ENCODE measurements at regions not wholly inside any gene's neighbourhood (a gene's known extent, or its start where the extent isn't known, plus 50 kb on each side); places are given as distances from the start of the nearest gene placed in this dataset.

DNA sequence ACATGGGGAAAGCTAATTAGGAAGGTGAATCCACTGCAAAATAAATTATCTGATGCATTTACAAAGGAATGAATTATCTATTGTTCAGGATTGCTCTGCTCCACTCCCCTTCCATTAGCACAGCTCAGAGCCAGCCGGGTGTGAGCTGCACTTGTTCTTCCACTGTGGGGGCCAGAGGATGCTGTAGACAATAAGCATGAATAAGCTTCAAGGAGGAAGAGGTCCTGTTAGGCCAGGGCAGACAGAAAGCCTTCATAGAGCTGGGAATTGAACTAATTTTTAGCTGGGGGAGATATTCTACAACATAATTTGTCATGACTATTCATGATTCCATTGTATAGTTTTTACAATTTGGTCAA, 137.6 kb upstream of the MAX start:
- H3K4me3 Mint-ChIP-seq = no peak overlapping the region
- no peaks in the 10 kb centered on the region for H4K20me1 ChIP-seq (replicated peaks; ENCODE audit: insufficient read depth)
- no peaks in the 10 kb centered on the region for H3K79me2 ChIP-seq (replicated peaks; ENCODE audit: insufficient read depth)
- peaks cover 8% of the 10 kb centered on the region for H3K4me1 Mint-ChIP-seq
- H3K36me3 Mint-ChIP-seq (ENCODE audit: low read depth) = no peaks in the 10 kb centered on the region
- H3K4me1 ChIP-seq (ENCODE audit: insufficient read depth) = no peaks in the 10 kb centered on the region
- no peak overlapping the region for H3K27ac ChIP-seq (ENCODE audit: low read depth)
- no peak for ATAC-seq
- TF ChIP-seq, protein P1, sequence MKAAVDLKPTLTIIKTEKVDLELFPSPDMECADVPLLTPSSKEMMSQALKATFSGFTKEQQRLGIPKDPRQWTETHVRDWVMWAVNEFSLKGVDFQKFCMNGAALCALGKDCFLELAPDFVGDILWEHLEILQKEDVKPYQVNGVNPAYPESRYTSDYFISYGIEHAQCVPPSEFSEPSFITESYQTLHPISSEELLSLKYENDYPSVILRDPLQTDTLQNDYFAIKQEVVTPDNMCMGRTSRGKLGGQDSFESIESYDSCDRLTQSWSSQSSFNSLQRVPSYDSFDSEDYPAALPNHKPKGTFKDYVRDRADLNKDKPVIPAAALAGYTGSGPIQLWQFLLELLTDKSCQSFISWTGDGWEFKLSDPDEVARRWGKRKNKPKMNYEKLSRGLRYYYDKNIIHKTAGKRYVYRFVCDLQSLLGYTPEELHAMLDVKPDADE (IDR thresholded peaks at IDR 0.05) = no peak
- TF ChIP-seq STAT1 (IDR thresholded peaks at IDR 0.05; ENCODE audit: unreplicated experiment) = no peak
- no peak for TF ChIP-seq NANOG (IDR thresholded peaks at IDR 0.05; ENCODE audit: borderline replicate concordance)
- TF ChIP-seq EZH2 (IDR thresholded peaks at IDR 0.05; ENCODE audit: low read depth, unreplicated experiment) = no peak
- TF ChIP-seq, protein P2, sequence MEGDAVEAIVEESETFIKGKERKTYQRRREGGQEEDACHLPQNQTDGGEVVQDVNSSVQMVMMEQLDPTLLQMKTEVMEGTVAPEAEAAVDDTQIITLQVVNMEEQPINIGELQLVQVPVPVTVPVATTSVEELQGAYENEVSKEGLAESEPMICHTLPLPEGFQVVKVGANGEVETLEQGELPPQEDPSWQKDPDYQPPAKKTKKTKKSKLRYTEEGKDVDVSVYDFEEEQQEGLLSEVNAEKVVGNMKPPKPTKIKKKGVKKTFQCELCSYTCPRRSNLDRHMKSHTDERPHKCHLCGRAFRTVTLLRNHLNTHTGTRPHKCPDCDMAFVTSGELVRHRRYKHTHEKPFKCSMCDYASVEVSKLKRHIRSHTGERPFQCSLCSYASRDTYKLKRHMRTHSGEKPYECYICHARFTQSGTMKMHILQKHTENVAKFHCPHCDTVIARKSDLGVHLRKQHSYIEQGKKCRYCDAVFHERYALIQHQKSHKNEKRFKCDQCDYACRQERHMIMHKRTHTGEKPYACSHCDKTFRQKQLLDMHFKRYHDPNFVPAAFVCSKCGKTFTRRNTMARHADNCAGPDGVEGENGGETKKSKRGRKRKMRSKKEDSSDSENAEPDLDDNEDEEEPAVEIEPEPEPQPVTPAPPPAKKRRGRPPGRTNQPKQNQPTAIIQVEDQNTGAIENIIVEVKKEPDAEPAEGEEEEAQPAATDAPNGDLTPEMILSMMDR (conservative IDR thresholded peaks at IDR 0.05; ENCODE audit: low read depth in 2 of 2) = no peak
- no peak for TF ChIP-seq ZNF114 (CRISPR knock-in tag; IDR thresholded peaks at IDR 0.05)
- TF ChIP-seq JUNB (IDR thresholded peaks at IDR 0.05; ENCODE audit: unreplicated experiment) = no peak
- no peak for TF ChIP-seq EZH2phosphoT487 (IDR thresholded peaks at IDR 0.05; ENCODE audit: unreplicated experiment)
- TF ChIP-seq, protein P3, sequence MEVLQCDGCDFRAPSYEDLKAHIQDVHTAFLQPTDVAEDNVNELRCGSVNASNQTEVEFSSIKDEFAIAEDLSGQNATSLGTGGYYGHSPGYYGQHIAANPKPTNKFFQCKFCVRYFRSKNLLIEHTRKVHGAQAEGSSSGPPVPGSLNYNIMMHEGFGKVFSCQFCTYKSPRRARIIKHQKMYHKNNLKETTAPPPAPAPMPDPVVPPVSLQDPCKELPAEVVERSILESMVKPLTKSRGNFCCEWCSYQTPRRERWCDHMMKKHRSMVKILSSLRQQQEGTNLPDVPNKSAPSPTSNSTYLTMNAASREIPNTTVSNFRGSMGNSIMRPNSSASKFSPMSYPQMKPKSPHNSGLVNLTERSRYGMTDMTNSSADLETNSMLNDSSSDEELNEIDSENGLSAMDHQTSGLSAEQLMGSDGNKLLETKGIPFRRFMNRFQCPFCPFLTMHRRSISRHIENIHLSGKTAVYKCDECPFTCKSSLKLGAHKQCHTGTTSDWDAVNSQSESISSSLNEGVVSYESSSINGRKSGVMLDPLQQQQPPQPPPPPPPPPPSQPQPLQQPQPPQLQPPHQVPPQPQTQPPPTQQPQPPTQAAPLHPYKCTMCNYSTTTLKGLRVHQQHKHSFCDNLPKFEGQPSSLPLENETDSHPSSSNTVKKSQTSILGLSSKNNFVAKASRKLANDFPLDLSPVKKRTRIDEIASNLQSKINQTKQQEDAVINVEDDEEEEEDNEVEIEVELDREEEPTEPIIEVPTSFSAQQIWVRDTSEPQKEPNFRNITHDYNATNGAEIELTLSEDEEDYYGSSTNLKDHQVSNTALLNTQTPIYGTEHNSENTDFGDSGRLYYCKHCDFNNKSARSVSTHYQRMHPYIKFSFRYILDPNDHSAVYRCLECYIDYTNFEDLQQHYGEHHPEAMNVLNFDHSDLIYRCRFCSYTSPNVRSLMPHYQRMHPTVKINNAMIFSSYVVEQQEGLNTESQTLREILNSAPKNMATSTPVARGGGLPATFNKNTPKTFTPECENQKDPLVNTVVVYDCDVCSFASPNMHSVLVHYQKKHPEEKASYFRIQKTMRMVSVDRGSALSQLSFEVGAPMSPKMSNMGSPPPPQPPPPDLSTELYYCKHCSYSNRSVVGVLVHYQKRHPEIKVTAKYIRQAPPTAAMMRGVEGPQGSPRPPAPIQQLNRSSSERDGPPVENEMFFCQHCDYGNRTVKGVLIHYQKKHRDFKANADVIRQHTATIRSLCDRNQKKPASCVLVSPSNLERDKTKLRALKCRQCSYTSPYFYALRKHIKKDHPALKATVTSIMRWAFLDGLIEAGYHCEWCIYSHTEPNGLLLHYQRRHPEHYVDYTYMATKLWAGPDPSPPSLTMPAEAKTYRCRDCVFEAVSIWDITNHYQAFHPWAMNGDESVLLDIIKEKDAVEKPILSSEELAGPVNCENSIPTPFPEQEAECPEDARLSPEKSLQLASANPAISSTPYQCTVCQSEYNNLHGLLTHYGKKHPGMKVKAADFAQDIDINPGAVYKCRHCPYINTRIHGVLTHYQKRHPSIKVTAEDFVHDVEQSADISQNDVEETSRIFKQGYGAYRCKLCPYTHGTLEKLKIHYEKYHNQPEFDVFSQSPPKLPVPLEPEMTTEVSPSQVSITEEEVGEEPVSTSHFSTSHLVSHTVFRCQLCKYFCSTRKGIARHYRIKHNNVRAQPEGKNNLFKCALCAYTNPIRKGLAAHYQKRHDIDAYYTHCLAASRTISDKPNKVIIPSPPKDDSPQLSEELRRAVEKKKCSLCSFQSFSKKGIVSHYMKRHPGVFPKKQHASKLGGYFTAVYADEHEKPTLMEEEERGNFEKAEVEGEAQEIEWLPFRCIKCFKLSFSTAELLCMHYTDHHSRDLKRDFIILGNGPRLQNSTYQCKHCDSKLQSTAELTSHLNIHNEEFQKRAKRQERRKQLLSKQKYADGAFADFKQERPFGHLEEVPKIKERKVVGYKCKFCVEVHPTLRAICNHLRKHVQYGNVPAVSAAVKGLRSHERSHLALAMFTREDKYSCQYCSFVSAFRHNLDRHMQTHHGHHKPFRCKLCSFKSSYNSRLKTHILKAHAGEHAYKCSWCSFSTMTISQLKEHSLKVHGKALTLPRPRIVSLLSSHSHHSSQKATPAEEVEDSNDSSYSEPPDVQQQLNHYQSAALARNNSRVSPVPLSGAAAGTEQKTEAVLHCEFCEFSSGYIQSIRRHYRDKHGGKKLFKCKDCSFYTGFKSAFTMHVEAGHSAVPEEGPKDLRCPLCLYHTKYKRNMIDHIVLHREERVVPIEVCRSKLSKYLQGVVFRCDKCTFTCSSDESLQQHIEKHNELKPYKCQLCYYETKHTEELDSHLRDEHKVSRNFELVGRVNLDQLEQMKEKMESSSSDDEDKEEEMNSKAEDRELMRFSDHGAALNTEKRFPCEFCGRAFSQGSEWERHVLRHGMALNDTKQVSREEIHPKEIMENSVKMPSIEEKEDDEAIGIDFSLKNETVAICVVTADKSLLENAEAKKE (CRISPR knock-in tag; IDR thresholded peaks at IDR 0.05) = no peak
- TF ChIP-seq ZNF331 (CRISPR knock-in tag; IDR thresholded peaks at IDR 0.05; ENCODE audit: low read depth) = no peak
- TF ChIP-seq POLR2AphosphoS5 (IDR thresholded peaks at IDR 0.05; ENCODE audit: low read depth) = no peak
- no peak for TF ChIP-seq CREB1 (CRISPR knock-in tag; IDR thresholded peaks at IDR 0.05; ENCODE audit: low read depth)
- TF ChIP-seq, protein P4, sequence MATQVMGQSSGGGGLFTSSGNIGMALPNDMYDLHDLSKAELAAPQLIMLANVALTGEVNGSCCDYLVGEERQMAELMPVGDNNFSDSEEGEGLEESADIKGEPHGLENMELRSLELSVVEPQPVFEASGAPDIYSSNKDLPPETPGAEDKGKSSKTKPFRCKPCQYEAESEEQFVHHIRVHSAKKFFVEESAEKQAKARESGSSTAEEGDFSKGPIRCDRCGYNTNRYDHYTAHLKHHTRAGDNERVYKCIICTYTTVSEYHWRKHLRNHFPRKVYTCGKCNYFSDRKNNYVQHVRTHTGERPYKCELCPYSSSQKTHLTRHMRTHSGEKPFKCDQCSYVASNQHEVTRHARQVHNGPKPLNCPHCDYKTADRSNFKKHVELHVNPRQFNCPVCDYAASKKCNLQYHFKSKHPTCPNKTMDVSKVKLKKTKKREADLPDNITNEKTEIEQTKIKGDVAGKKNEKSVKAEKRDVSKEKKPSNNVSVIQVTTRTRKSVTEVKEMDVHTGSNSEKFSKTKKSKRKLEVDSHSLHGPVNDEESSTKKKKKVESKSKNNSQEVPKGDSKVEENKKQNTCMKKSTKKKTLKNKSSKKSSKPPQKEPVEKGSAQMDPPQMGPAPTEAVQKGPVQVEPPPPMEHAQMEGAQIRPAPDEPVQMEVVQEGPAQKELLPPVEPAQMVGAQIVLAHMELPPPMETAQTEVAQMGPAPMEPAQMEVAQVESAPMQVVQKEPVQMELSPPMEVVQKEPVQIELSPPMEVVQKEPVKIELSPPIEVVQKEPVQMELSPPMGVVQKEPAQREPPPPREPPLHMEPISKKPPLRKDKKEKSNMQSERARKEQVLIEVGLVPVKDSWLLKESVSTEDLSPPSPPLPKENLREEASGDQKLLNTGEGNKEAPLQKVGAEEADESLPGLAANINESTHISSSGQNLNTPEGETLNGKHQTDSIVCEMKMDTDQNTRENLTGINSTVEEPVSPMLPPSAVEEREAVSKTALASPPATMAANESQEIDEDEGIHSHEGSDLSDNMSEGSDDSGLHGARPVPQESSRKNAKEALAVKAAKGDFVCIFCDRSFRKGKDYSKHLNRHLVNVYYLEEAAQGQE (IDR thresholded peaks at IDR 0.05; ENCODE audit: unreplicated experiment) = no peak
- no peak overlapping the region for H3K27ac Mint-ChIP-seq
- 0 out of 2 replicates have a peak, but pooled peaks cover 5% of the 10 kb centered on the region for H3K9me2 ChIP-seq (ENCODE audit: insufficient read depth)
- no peak overlapping the region for H2AFZ ChIP-seq
- H3K36me3 ChIP-seq (ENCODE audit: insufficient read depth) = no peaks in the 10 kb centered on the region
- no peaks in the 10 kb centered on the region for H3F3A ChIP-seq (replicated peaks; ENCODE audit: low read depth)
- no peaks in the 10 kb centered on the region for H3K27me3 ChIP-seq (ENCODE audit: insufficient read depth)
- no peak overlapping the region for H3K4me3 ChIP-seq
- no peaks in the 10 kb centered on the region for H3K9me3 Mint-ChIP-seq
- H3K27me3 Mint-ChIP-seq (ENCODE audit: insufficient read depth, low read depth, poor library complexity) = peaks cover 3% of the 10 kb centered on the region
- H3K4me2 ChIP-seq = no peak overlapping the region
- DNase-seq (ENCODE audit: low spot score) = no peak

Measured in GM23338 (cell line).